A673 (cell line): ENCODE measurements at regions not wholly inside any gene's neighbourhood (a gene's known extent, or its start where the extent isn't known, plus 50 kb on each side); places are given as distances from the start of the nearest gene placed in this dataset.

ENCODE experiments used
- CTCF ChIP-seq: fragments of 300-800, 200-600 bp; sonication (generic); conservative IDR thresholded peaks from 2 replicates; pipeline ENCODE4 v1.5.1; 2017; ENCODE audit warnings: low read depth, mild to moderate bottlenecking, antibody characterized with exemption, low read length, moderate library complexity, mixed read lengths
- EZH2 ChIP-seq: fragments of 200-600 bp; sonication (generic); IDR thresholded peaks from 2 replicates; pipeline ENCODE4 v1.6.1; 2017; ENCODE audit warnings: borderline replicate concordance, low read depth, mild to moderate bottlenecking, mixed read lengths, antibody characterized with exemption, low read length; ENCODE audit not compliant: poor library complexity, severe bottlenecking

DNA sequence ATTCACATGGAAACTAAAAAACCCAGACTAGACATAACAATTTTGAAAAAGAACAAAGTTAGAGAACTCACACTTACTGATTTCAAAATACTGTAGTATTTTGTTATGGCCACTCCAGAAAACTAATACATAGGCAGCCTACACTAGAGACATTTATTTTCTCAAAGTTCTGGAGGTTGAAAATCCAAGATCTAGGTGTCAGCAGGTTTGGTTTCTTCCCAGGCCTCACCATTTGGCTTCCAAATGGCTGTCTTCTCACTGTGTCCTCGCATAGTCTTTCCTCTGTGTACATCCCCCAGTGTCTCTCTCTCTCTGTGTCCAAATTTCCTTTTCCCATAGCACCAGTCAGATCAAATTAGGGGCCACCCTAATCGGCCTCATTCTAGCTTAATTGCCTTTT, 95.0 kb downstream of the NR4A2 start:
- TF ChIP-seq CTCF (no peak), EZH2 (no peak)
